Tibial nerve (tissue), 4 donors: ENCODE measurements at regions not wholly inside any gene's neighbourhood (a gene's known extent, or its start where the extent isn't known, plus 50 kb on each side); places are given as distances from the start of the nearest gene placed in this dataset.

Source experiments
- DNase-seq, 2 donors: peaks; one replicate each; pipeline ENCODE4 v3.0.0-alpha.2; 2019; ENCODE audit warnings: low spot score in 2 of 2
- H3K27ac ChIP-seq, 4 donors: fragments of 200-600 bp; sonication (generic) in 3 of 4; one replicate each; pipeline ENCODE4 v1.5.1; 2017 to 2019; ENCODE audit warnings: mild to moderate bottlenecking in 1 of 4
- H3K27me3 ChIP-seq, 2 donors: fragments of 200-600 bp; sonication (generic) in 1 of 2; one replicate each; pipeline versions ENCODE4 v1.5.1 to v1.6.0; 2017 to 2019
- H3K36me3 ChIP-seq, 3 donors: fragments of 200-600 bp; sonication (generic); one replicate each; pipeline ENCODE4 v1.5.1; 2018 to 2019
- H3K4me1 ChIP-seq, 4 donors: fragments of 200-600 bp; sonication (generic) in 3 of 4; one replicate each; pipeline ENCODE4 v1.5.1; 2017 to 2019
- H3K4me3 ChIP-seq, 4 donors: fragments of 200-600 bp; sonication (generic) in 3 of 4; one replicate each; pipeline ENCODE4 v1.5.1; 2017 to 2019; ENCODE audit warnings: mild to moderate bottlenecking in 1 of 4, moderate library complexity in 1 of 4
- H3K9me3 ChIP-seq, 4 donors: fragments of 200-600 bp; sonication (generic) in 3 of 4; one replicate each; pipeline ENCODE4 v1.5.1; 2017 to 2019
- EP300 ChIP-seq, 2 donors: sonication (generic); formaldehyde crosslinking; IDR thresholded peaks; one replicate each; pipeline ENCODE4 v1.6.1; 2017; ENCODE audit warnings: antibody characterized with exemption in 2 of 2, mild to moderate bottlenecking in 1 of 2
- POLR2A ChIP-seq, 2 donors: fragments of 450-650 bp; IDR thresholded peaks; one replicate each; pipeline ENCODE4 v1.6.1; 2017; ENCODE audit warnings: antibody characterized with exemption in 2 of 2, mild to moderate bottlenecking in 2 of 2, moderate library complexity in 2 of 2
- WGBS, 2 donors: methylation state at CpG; one replicate each; pipeline ENCODE4 v1.1.5; 2018; 5-methylcytosine and 5-hydroxymethylcytosine counted together
- TF ChIP-seq, protein P1 (sequence below), 5 experiments: fragments of 200-600 bp in 3 of 5; fragments of 450-650 bp in 2 of 5; sonication (generic) in 3 of 5; IDR thresholded peaks; one replicate each; pipeline ENCODE4 v1.5.1; 2016 to 2019; ENCODE audit warnings: antibody characterized with exemption in 5 of 5, mild to moderate bottlenecking in 3 of 5, moderate library complexity in 2 of 5

- Histone ChIP-seq H3K27me3 (no peaks in the 10 kb centered on the region), H3K27ac (no peak overlapping the region), H3K36me3 (no peaks in the 10 kb centered on the region), H3K9me3 (peaks cover 0 to 4% (median 0%) of the 10 kb centered on the region in 4 donors), H3K4me1 (no peaks in the 10 kb centered on the region), H3K4me3 (no peak overlapping the region)
- no peak for TF ChIP-seq EP300 (IDR thresholded peaks at IDR 0.05)
- TF ChIP-seq, protein P1, sequence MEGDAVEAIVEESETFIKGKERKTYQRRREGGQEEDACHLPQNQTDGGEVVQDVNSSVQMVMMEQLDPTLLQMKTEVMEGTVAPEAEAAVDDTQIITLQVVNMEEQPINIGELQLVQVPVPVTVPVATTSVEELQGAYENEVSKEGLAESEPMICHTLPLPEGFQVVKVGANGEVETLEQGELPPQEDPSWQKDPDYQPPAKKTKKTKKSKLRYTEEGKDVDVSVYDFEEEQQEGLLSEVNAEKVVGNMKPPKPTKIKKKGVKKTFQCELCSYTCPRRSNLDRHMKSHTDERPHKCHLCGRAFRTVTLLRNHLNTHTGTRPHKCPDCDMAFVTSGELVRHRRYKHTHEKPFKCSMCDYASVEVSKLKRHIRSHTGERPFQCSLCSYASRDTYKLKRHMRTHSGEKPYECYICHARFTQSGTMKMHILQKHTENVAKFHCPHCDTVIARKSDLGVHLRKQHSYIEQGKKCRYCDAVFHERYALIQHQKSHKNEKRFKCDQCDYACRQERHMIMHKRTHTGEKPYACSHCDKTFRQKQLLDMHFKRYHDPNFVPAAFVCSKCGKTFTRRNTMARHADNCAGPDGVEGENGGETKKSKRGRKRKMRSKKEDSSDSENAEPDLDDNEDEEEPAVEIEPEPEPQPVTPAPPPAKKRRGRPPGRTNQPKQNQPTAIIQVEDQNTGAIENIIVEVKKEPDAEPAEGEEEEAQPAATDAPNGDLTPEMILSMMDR (IDR thresholded peaks at IDR 0.05): no peak
- no peak for TF ChIP-seq POLR2A (IDR thresholded peaks at IDR 0.05)
- 69 to 77% methylated on average over 1 of the region's 1 CpG for WGBS, 2 donors
- DNase-seq: no peak
Observed at GRCh38 chr18:30350263-30350662, 692.3 kb downstream of the DSC3 start.

DNA sequence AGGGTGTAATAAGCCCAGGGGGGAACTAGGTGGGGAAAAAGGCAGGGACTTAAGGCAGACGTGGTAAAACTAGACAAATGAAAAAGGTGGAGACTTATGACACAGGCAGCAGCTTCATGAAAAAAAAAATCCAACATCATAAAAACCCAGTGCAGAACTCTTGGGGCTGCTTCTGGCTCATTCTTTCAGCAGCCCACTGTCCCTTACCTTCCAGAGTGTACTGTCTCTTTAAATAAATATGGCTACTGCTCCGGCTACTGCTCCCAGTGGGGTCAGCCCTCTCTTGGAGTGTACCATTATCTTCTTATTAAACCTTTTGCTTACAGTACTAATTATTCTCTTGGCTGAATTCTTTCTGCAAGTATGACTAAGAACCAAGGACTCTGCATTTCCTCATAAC is 699.5 kb downstream of the DSC3 start:
- H3K27ac ChIP-seq: no peak overlapping the region
- WGBS, 2 donors: 49 to 53% methylated on average over 2 of the region's 2 CpGs
- TF ChIP-seq, protein P1 (IDR thresholded peaks at IDR 0.05): no peak
- TF ChIP-seq POLR2A (IDR thresholded peaks at IDR 0.05) (no peak), EP300 (IDR thresholded peaks at IDR 0.05) (no peak)

DNA sequence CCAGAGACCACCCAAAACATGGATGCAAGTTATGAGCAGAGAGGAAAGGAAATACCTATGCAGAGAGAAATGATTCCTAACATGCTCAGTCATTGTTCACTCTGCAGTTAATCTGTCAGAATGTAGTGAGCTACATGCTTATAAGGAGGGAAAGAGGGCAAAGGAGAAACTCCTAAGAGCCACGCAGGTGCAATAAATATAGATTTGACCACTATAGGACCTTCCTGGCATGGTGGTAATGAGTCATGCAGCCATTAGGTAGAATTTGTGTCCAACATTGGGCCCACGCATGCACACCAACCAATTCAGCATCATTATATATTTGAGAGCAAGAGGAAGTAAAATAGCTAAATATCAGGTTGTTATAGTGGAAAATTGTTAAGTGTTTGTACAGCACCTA is 699.9 kb downstream of the DSC3 start:
- Histone ChIP-seq H3K4me1 (no peaks in the 10 kb centered on the region), H3K27me3 (no peaks in the 10 kb centered on the region), H3K9me3 (peaks cover 0 to 4% (median 0%) of the 10 kb centered on the region in 4 donors), H3K4me3 (no peak overlapping the region), H3K27ac (no peak overlapping the region), H3K36me3 (no peaks in the 10 kb centered on the region)
- 72 to 79% methylated on average over 2 of the region's 2 CpGs for WGBS, 2 donors
- no peak for DNase-seq
- TF ChIP-seq EP300 (IDR thresholded peaks at IDR 0.05): no peak
- no peak for TF ChIP-seq POLR2A (IDR thresholded peaks at IDR 0.05)
- TF ChIP-seq, protein P1 (IDR thresholded peaks at IDR 0.05): no peak

More for the DNA sequence above, 699.5 kb downstream of the DSC3 start:
- Histone ChIP-seq H3K36me3 (no peaks in the 10 kb centered on the region), H3K9me3 (peaks cover 0 to 4% (median 0%) of the 10 kb centered on the region in 4 donors), H3K4me3 (no peak overlapping the region), H3K27me3 (no peaks in the 10 kb centered on the region), H3K4me1 (no peaks in the 10 kb centered on the region)
- no peak for DNase-seq

- Histone ChIP-seq H3K4me1 (no peaks in the 10 kb centered on the region), H3K36me3 (no peaks in the 10 kb centered on the region), H3K27me3 (no peaks in the 10 kb centered on the region), H3K27ac (no peak overlapping the region), H3K4me3 (no peak overlapping the region), H3K9me3 (no peaks in the 10 kb centered on the region)
- TF ChIP-seq POLR2A (IDR thresholded peaks at IDR 0.05): no peak
- TF ChIP-seq EP300 (IDR thresholded peaks at IDR 0.05): no peak
- TF ChIP-seq, protein P1 (IDR thresholded peaks at IDR 0.05): no peak
- no peak for DNase-seq
- 84 to 86% methylated on average over 7 of the region's 7 CpGs for WGBS, 2 donors
Observed at GRCh38 chr18:30334781-30335180, 707.8 kb downstream of the DSC3 start.

DNA sequence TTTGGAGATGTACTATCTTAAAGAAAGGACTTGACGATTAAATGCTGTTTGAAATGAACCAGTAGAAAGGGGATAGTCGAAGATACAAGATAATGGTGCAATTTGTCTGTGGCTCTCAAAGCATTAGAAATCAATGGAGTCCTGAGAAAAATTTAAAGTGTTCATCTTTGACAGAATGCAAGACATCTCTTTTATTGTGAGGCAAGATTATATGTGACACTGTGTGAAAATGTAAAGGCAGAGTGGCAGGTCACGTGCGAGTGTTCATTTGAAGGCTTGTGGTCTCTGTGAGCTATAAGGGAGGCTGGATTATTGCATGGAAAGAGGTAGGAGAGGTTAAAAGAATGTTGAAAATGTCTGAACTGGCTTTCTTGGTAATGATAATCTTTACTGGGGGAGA is 709.2 kb downstream of the DSC3 start:
- TF ChIP-seq EP300 (IDR thresholded peaks at IDR 0.05) (no peak), POLR2A (IDR thresholded peaks at IDR 0.05) (no peak)
- TF ChIP-seq, protein P1 (IDR thresholded peaks at IDR 0.05): no peak
- DNase-seq: no peak
- H3K27me3 ChIP-seq: no peaks in the 10 kb centered on the region
- H3K4me3 ChIP-seq: no peak overlapping the region
- H3K36me3 ChIP-seq: no peaks in the 10 kb centered on the region
- no peak overlapping the region for H3K27ac ChIP-seq
- H3K4me1 ChIP-seq: no peaks in the 10 kb centered on the region
- WGBS, 2 donors: 88 to 93% methylated on average over 4 of the region's 4 CpGs
- no peaks in the 10 kb centered on the region for H3K9me3 ChIP-seq
